HepG2 (cell line): ENCODE measurements at regions not wholly inside any gene's neighbourhood (a gene's known extent, or its start where the extent isn't known, plus 50 kb on each side); places are given as distances from the start of the nearest gene placed in this dataset.

Experiments used
- CHD4 ChIP-seq: fragments of 200-600 bp; sonication (generic); IDR thresholded peaks from 2 replicates; pipeline ENCODE4 v1.7.0; 2017; ENCODE audit warnings: mild to moderate bottlenecking, low read length, borderline replicate concordance
- CTCF ChIP-seq: sonication (generic); formaldehyde crosslinking; IDR thresholded peaks from 2 replicates; pipeline ENCODE4 v1.5.0; 2020; ENCODE audit warnings: mild to moderate bottlenecking, missing genetic modification reagents, moderate library complexity
- HCFC1 ChIP-seq: fragments of 150-350 bp; IDR thresholded peaks from 2 replicates; pipeline ENCODE4 v1.6.1; 2014; ENCODE audit warnings: low read depth, low read length
- NFRKB ChIP-seq: fragments of 450-650 bp; IDR thresholded peaks from 2 replicates; pipeline ENCODE4 v1.6.1; 2017
- POLR2AphosphoS5 ChIP-seq: IDR thresholded peaks from 2 replicates; pipeline ENCODE4 v1.6.1; 2012; ENCODE audit warnings: low read depth, low read length
- RAD21 ChIP-seq: fragments of 450-650 bp; formaldehyde crosslinking; IDR thresholded peaks from 2 replicates; pipeline ENCODE4 v1.5.0; 2020; ENCODE audit warnings: mild to moderate bottlenecking
- RERE ChIP-seq: IDR thresholded peaks from 2 replicates; pipeline ENCODE4 v1.6.1; 2016; ENCODE audit warnings: low read depth, missing genetic modification reagents, missing compliant biosample characterization
- RFX5 ChIP-seq: IDR thresholded peaks from 2 replicates; pipeline ENCODE4 v1.6.1; 2011; ENCODE audit warnings: low read depth, low read length, improper control_type of control experiment
- TF ChIP-seq, protein P1 (sequence below): sonication (generic); formaldehyde crosslinking; IDR thresholded peaks from 2 replicates; pipeline ENCODE4 v1.5.1; 2020; ENCODE audit warnings: mild to moderate bottlenecking, missing genetic modification reagents, moderate library complexity

DNA sequence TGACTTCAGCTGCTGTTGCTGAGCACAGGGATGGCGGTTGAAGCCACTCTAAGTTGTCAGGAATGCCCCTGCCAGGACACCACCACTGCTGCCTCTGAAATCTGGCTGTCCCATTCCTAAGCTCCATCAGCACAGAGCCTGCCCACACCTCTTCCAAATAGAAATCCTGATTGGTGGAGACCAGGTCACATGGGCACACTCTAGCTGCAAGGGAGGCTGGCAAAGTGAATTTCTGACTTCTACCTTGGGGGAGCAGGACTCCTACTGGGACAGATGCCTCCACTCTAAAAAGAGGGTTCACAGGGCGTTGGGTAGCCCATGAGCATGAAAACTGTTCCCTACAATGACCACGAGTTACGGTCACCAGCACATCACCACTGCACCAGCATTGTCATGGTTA is 83.8 kb upstream of the TARDBP start:
- TF ChIP-seq, protein P1, sequence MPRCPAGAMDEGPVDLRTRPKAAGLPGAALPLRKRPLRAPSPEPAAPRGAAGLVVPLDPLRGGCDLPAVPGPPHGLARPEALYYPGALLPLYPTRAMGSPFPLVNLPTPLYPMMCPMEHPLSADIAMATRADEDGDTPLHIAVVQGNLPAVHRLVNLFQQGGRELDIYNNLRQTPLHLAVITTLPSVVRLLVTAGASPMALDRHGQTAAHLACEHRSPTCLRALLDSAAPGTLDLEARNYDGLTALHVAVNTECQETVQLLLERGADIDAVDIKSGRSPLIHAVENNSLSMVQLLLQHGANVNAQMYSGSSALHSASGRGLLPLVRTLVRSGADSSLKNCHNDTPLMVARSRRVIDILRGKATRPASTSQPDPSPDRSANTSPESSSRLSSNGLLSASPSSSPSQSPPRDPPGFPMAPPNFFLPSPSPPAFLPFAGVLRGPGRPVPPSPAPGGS (CRISPR knock-in tag), result no peak
- TF ChIP-seq HCFC1 (no peak), RERE (no peak), RAD21 (CRISPR knock-in tag) (no peak), POLR2AphosphoS5 (no peak), CTCF (CRISPR knock-in tag) (no peak), CHD4 (no peak), RFX5 (no peak), NFRKB (no peak)
